GM19468 (cell line): ENCODE measurements at regions not wholly inside any gene's neighbourhood (a gene's known extent, or its start where the extent isn't known, plus 50 kb on each side); places are given as distances from the start of the nearest gene placed in this dataset.

ENCODE experiments used
- ATAC-seq: cut with Tn5 transposase; IDR thresholded peaks from one replicate; pipeline ENCODE4 v1.9.1; 2021; ENCODE audit warnings: mild to moderate bottlenecking, moderate library complexity, moderate number of reproducible peaks; ENCODE audit not compliant: unreplicated experiment; ENCODE audit errors: extremely low read depth

DNA sequence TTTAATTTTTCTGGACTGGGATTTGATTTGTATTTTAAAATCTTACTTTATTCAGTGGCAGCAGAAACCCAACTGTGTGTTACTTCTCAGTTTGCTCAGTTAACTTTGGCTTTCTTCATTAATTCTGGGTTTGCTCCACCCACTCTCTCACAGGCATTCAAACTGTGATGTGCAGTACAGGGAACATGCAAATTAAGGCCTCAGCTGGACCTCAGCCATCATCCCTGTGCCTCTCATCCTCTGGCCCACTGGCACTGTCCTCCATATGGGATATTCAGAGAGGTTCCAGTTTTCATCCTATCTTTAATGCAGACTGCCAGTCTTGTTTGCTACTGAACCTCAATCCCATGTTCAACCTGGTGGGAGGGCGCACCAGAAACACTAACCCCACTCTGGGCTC, 743.4 kb upstream of the IGFBP3 start:
- no peak for ATAC-seq

DNA sequence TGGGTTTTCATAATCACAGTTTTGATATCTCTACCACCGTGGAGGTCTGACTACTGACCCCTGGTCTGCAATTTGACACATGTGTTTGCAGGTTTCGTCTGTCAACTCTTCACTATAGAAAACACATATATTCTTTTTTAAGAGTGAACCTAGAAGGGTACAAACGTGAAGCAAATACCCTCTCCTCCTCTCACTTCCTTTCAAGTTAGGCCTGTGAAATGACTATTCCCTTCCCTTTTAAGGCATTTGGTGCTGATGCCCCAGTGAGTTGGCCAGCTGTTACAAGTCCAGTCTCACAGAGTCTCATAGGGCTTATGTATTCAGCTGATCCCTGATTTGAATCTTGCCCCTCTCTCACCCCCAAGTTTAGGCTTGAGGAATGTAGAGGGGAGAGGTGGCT, 742.0 kb upstream of the IGFBP3 start:
- ATAC-seq: no peak

DNA sequence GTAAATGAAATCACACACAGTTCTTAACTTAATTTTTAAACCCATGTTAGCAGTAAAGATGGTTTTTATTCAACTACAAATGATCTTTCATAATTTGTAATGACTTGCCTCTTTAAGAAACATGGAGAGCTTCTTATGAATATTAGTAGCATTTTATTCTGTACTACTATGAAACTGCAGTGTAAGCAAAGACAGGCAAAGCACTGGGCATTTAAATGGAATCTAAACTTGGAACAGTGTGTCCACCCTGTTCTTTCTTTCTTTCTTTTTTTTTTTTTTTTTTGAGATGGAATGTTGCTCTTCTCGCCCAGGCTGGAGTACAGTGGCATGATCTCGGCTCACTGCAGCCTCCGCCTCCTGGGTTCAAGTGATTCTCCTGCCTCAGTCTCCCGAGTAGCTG, 740.4 kb upstream of the IGFBP3 start:
- ATAC-seq: no peak

DNA sequence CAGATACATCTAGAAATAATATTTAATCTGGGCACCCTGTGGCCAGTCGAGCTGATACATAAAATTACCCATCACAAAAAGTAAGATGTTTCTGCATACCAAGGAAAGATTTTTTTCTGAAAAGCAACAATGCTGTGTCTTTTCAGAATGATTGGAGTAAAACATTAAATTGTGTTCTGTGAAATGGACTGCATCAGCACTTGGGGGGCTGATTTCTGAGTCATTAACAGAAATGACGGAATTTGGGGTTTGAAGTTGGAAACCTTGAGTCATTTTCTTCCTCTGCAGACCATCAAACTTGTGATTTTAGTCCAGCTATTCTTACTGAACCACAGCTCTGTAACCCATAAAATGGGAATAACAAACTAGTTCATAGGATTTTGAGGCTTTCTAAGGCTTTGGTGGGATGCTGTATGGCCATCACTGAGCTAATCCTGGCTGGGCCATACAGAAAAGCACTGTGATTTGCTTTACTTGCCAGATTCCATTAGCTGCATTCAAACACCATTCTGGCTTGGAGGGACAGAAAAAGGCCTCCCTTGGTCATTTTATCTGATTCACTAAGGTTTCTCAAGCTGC, 739.4 kb upstream of the IGFBP3 start:
- ATAC-seq: no peak

DNA sequence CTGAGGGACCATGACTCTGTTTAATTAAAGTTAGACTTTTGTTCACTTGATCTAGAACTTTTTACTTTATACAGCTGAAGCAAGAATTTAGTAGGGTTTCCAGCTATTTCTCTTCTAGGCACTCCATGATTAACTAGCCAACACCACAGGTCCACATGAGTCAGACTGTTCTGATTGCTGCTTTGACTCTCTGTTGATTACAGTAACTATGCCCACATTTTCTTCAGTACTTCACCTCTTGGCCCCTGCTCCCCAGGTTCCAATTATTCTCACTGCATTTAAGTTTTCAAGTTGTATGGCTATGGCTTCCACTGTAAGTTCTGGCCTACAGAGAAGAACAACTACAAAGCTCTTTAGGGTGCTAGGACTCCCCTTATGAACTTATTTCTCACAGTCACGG, 737.2 kb upstream of the IGFBP3 start:
- no peak for ATAC-seq

DNA sequence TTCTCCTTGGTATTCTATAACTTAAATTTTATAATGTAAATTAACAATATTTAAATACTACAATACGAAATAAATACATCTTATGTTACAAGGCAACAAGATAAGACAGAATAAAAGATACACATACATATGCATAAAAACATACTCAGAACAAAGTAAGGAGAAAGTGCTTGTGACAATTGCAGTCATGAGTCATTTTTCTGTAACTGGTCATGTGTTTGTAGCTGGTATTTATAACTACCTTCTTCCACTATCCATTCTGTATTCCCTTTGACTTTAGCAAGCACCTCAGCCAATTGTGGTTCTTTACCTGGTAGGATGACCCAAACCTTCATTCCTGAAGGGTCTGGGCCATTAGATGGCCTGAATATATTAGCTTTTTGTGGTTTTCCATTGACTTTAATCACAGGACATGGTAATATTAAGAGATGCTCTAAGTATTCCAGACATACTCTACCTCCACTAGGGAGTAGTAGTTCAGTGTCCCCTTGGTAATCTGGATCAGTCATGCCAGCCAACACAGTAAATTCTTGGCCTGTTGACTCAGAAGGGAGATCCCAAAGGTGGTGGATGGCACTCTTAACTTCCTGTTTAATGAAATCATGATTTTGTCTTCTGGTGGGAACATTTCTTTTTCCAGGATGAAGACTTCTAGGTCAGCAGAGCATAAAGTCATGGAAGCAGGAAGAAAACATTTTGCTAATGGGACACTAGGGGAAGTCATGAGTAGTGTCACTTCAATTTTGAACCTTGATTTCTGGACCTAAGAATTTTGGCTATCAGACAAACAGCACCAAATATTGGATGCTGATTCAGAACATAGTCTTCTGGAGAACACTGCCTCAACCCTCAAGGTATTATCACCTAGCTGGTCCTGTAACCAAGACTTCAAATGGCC, 733.7 kb upstream of the IGFBP3 start:
- ATAC-seq: no peak

DNA sequence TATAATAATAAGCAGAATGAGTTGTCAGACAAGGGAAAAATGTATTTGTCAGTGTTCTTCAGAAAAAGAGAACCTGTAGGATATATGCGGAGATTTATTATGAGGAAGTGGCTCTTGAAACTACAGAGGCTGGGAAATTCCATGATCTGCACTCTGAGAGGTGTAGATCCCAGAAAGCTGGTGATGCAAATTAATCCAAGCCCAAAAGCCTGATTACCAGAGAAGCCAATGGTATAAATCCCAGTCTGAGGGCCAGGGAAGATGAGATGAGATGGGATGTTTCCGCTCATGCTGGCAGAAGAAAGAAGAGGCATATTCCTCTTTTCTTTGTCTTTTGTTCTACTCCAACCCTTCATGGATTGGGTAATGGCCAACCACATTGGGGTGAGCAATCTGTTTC, 732.8 kb upstream of the IGFBP3 start:
- no peak for ATAC-seq

DNA sequence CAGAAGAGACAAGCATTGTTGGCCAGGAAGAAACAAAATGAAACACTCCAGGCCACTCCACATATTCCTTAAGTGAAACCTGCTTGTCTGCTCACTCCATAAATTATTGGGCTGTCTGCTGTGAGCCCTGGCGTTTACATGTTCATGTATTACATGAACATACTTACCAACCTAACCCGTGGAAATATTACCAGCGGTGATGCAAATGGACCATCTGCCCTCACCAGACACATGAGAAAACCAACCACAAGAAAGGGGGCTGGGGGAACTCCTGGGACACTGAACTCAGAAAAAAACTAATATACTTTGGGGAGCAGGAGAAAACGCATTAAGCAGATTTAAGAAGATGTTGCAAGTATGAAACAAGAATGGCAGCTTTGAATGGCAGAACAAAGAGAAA, 731.2 kb upstream of the IGFBP3 start:
- no peak for ATAC-seq

DNA sequence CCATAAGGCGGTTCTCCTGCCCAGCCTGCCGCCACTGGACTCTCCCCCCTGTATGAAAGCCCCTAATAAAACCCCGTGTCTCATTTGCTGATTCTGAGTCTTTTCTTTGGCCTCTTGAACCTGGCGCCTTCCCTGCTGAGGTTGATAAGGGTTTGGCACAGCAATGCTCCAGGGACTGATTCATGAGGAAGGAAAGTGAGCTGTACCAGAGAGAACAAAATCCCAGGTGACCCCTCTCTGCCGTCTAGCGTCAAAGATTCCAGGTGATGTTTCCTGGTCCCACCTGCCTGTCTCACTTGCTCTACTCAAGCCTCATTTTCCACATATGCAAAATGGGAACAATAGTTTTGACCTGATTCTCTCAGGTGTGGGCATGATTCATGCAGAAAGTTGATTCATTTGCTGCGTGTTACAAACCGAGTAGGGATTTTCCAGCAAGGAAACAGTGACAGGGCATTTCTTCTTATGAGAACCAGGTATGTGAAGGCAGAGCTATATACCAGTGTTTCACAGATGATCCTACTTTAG, 730.6 kb upstream of the IGFBP3 start:
- no peak for ATAC-seq

DNA sequence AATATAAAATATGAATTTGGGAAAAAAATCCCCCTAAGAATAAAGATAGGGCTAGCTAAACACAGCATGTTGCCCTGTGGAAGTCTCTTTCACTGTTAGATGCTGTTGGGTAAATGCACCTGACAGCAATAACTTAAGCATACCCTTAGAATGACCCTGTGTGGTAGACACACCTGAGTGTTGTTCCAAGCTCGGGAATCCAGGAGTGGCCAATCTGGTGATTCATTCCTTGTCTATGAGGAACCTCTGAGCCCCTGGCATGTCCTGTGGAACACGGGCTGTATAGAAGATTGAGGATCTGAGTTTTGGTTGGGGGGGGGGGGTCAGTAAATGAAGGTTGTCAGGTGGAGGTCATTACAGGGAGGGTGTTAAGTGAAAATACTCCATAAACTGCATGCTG, 730.0 kb upstream of the IGFBP3 start:
- ATAC-seq: no peak

DNA sequence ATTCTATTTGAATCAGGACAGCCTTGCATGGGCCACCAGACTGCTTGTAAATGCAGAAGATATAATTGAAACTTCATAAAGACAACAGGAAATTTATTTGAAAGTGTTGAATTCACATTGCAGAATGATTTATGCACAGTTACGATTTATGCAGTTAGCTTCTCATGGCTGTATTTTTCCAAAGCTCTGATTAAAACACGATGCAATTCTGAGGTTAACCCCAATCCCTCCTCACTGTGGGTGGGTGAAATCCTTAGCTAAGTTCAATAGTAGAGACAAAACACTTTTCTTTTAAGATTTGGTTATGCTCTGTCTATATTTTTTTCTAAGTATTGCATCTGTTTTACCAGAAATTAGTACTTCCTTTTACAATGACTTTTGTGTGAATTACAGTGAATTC, 728.8 kb upstream of the IGFBP3 start:
- ATAC-seq: no peak

DNA sequence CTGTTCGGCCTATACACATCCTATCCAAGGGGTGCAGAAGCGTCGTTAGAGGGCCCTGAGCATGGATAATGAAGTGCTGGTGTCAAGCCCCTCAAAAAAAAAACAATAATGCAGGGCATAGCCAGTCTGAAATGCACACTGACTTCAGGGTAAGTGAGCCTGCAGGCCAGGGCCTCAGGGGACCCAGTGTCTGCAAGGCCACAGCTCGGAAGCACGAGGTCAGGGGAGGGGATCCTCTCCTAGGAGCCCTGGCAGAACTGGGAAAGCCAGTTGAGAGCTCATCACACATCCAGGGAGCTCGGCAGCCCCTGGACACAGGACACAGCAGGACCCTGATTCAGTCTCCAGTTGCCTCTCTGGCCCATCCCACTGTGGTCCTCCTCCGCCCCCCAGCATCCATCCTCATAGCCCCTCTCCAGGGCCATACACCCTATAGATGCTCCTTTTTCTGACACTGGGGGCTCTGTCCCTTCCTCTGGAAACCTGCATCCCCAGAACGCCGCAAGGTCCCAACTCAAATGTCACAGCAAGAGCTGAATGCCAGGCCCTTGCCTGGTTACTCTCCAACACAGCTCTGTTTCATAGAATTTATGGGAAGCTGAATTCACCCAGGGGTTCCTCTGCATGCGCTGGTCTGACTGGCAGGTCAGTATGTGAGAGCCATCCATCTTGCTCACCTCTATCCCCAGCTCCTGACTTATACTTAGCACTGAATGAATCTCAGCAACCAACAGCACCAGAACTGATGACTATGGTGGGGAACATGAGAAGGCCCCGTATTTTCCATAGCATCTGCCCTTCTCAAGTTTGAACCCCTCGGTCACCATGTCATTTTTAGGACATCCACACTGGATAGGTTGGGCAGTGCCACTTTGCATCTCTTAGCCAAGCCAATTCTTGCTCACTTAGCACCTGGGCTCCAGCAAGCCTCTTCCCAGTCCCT, 717.0 kb upstream of the IGFBP3 start:
- no peak for ATAC-seq

DNA sequence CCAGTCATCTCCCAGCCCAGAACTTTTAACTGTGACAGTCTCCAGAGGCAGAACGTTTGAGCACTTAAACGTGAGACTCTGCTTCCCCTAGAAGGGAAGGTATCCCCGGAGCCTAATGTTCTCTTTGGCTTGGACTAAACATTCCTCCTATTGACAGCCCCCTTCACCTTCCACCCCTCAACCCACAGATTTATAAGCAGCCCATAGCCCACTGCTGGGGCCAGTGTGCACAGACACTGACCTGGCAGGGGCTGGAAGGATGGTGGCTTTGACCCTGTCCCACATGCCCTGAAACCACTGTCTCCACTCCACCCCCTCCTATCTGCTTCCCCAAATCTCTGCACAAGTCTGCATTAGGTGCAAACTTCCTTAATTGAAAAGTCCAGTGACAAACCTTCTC, 715.0 kb upstream of the IGFBP3 start:
- ATAC-seq: no peak

DNA sequence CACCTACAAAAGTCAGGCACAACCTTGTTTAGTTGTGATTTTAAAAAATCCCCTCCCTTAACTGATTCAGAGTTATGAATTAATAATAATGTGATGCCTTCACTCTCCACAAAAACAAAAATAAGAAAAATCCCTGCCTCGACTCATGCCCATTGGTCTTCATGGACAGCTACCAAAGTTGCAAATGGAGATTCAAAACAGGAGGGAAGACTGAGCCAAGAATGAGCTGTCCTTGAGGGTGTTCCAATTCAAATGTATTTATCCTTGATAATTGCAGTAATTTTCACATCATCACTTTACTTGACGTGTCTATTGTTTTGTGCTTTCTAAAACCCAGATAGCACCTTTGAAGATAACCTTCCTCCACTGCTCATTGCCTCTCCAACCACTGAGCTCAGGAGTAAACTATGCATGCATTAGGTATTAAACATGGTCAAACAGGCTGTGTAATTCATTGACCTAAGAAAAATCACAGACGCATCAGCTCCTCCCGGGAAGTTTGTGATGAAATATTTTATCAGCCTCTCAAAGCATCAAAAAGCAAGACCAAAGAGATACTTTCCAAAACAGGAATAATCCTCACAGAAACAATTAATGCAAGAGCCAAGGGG, 712.7 kb upstream of the IGFBP3 start:
- no peak for ATAC-seq

DNA sequence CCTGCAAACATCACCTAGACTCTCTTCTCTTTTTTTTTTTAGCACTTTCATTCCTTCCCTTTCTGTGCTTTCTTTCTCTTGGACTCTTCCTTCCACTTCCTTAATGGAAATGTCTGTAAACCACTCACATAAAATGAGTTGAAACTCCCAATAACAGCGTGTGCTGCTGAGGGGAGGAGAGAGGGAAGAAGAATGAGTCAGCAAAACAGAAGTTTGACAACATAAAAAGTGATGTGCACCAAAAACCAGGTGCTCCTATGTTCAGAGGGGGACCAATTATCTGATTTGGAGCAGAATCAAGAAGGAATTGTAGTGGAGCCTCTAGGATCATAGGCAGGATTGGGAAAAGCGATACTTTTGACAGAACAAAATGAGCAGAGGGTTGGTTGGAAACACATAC, 712.1 kb upstream of the IGFBP3 start:
- no peak for ATAC-seq

DNA sequence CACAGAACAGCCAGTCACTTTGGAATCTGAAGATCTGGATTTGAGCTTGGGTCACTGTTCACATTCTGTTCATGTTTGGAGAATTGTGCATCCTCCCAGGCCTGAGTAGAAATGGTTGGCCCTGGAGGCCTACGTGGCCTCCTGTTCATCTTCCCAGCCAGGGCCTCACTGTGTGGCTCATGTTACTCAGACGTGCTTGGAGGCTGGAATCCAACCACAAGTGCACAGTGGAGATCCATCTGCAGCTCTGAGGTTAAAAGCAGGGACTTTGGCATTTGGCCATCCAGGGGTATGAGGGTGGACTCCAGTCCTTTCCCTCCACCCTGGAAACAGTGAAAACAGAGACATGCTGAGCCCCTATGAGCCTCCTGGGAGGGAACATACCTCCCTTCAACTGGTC, 709.0 kb upstream of the IGFBP3 start:
- ATAC-seq: no peak

DNA sequence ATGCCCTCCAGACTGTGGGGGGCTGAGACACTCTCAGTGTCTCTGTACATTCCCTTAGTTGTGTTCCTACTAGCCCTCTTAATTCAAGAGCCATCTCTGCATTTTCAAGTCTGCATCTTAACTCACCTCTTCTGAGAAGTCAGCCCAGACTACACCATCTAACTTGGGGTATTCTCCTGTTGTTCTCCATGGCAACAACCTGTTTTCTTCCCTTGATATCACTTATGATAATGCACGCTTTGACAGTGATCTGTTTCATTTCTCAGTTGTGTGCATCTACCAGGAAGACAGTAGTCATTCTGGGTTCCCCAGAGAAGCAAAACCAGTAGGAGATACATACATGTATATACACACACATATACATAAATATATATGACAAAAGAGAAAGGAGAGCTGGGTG, 707.3 kb upstream of the IGFBP3 start:
- ATAC-seq: no peak

DNA sequence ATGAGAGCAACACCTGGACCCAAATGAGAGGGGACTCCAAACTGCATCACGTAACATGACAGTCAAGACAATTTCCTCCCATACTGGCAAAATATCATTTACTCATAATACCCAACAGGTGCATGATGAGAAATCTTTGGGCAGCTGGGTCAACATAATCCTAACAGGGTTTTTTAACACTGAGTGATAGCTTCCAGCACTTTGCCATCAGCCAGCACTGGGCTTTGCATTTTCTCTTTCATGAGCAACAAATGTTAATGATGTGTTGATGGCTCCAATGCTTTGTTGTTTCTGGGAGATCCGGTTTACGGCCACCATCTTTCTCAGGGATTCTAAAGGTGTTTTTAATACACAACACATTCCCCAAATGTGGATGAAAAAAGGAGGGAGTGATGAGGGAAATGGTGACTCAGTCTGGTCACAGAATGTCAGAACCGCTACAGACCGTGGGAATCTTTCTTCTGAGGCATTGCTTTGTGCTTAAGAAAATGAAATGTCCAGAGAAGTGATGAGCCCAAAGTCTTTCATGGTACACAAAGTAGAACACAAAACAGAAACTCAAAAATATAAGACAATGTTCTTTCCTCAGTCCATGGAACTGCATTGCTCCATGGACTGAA, 705.7 kb upstream of the IGFBP3 start:
- no peak for ATAC-seq

DNA sequence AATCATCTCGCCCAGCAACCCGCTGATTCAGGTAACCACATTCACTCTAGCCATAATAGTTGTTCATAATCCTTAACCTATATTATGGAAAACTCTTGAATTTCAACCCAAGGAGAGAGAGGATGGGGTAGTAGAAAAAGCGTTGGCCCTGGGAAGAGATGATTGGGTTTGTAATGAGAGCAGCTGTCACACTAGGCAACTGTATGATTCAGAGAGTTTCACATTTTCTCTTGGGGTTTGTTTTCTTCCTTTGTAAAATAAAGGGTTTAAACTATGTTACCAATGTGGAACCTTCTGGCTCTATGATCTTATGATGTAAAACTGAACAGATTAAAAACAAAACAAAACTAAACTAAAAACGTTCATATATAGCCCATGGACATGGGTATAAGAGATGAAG, 705.2 kb upstream of the IGFBP3 start:
- no peak for ATAC-seq

DNA sequence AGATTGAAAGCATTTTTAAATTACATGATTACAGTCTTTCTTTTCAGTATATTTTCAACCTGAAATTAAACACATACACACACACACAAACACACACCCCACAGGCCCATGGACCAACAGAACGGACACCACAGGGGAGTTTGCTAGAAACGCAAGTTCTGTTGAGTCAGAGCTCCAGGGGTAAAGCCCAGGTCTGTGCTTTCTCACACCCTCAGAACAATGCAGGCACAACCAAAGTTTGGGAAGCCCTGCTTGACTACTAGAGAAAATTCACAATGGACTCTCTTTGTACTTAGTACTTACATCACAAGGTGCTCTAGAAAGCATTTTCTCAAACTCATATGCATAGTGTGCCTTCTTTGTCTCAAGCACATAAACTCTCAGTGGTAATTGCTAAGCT, 704.0 kb upstream of the IGFBP3 start:
- no peak for ATAC-seq
